Mucosa of descending colon (tissue), 3 donors: ENCODE measurements at regions not wholly inside any gene's neighbourhood (a gene's known extent, or its start where the extent isn't known, plus 50 kb on each side); places are given as distances from the start of the nearest gene placed in this dataset.
A peak's percentile ranks its signal among the peaks of the same experiment; 100 is the strongest.

Experiments used
- ATAC-seq: fragments of 200-7000 bp; cut with Tn5 transposase; one replicate; pipeline ENCODE4 v1.9.1; 2020; ENCODE audit warnings: mild to moderate bottlenecking, moderate library complexity
- DNase-seq, 3 donors: peaks; one replicate each; pipeline ENCODE4 v3.0.0-alpha.2; 2020
- H3K36me3 ChIP-seq: fragments of 200-600 bp; one replicate; pipeline ENCODE4 v1.8.0; 2021; ENCODE audit warnings: low read depth, mild to moderate bottlenecking
- H3K4me1 ChIP-seq: fragments of 200-600 bp; one replicate; pipeline ENCODE4 v1.8.0; 2021; ENCODE audit warnings: low read depth, mild to moderate bottlenecking
- H3K4me3 ChIP-seq: fragments of 200-600 bp; one replicate; pipeline ENCODE4 v1.8.0; 2021; ENCODE audit warnings: mild to moderate bottlenecking
- H3K9me3 ChIP-seq: fragments of 200-600 bp; one replicate; pipeline ENCODE4 v1.8.0; 2021; ENCODE audit warnings: mild to moderate bottlenecking
- intact Hi-C, 2 donors: fragments of 100-400 bp; cut with DNase I in 1 of 2; cut with micrococcal nuclease in 1 of 2; formaldehyde crosslinking; loops; one replicate each; pipeline versions ENCODE4 v1.11.0 to v1.11.1; 2022; cut with DNase I, micrococcal nuclease
- TF ChIP-seq, protein P1 (sequence below): fragments of 200-600 bp; IDR thresholded peaks from one replicate; pipeline ENCODE4 v1.8.0; 2022; ENCODE audit warnings: antibody characterized with exemption, mild to moderate bottlenecking
- donor health status: DM: no; HTN: no; CAD: no; lungs with moderate emphysema.
- donor health status: DM: no; HTN: no; CAD: no.
- donor health status: DM: no; HTN: yes; CAD: no.

- Histone ChIP-seq H3K4me1 (no peaks in the 10 kb centered on the region), H3K36me3 (no peaks in the 10 kb centered on the region), H3K4me3 (no peak overlapping the region), H3K9me3 (no peaks in the 10 kb centered on the region)
- DNase-seq (no peak), ATAC-seq (no peak)
- TF ChIP-seq, protein P1, sequence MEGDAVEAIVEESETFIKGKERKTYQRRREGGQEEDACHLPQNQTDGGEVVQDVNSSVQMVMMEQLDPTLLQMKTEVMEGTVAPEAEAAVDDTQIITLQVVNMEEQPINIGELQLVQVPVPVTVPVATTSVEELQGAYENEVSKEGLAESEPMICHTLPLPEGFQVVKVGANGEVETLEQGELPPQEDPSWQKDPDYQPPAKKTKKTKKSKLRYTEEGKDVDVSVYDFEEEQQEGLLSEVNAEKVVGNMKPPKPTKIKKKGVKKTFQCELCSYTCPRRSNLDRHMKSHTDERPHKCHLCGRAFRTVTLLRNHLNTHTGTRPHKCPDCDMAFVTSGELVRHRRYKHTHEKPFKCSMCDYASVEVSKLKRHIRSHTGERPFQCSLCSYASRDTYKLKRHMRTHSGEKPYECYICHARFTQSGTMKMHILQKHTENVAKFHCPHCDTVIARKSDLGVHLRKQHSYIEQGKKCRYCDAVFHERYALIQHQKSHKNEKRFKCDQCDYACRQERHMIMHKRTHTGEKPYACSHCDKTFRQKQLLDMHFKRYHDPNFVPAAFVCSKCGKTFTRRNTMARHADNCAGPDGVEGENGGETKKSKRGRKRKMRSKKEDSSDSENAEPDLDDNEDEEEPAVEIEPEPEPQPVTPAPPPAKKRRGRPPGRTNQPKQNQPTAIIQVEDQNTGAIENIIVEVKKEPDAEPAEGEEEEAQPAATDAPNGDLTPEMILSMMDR: no peak
- intact Hi-C loops: no loop called here
These were observed 267.4 kb upstream of the RAB6C start for GRCh38 chr2:129711816-129712675.

DNA sequence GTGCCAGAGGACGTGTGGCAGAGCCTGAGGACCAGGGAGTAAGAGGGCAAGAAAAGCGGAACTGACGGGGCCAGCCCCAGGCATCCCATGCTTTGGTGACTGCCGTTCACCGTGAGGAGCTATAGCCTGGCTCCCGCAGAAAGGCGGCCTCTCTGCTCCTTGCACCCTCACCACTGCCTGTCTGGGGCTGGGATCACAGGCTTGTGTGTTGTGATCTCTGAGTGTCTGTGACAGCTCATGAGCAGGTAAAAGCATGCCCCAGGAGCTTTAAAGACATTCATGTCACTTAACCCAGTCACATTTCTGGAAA, 266.8 kb upstream of the RAB6C start:
- no peaks in the 10 kb centered on the region for H3K36me3 ChIP-seq
- DNase-seq (no peak), ATAC-seq (no peak)
- TF ChIP-seq, protein P1: no peak
- H3K4me1 ChIP-seq: no peaks in the 10 kb centered on the region
- no peaks in the 10 kb centered on the region for H3K9me3 ChIP-seq
- intact Hi-C loops: no loop called here
- H3K4me3 ChIP-seq: no peak overlapping the region

- H3K4me1 ChIP-seq: no peaks in the 10 kb centered on the region
- DNase-seq (no peak), ATAC-seq (no peak)
- TF ChIP-seq, protein P1: no peak
- H3K36me3 ChIP-seq: no peaks in the 10 kb centered on the region
- H3K9me3 ChIP-seq: no peaks in the 10 kb centered on the region
- intact Hi-C loops: no loop called here
- H3K4me3 ChIP-seq: no peak overlapping the region
These were observed 266.1 kb upstream of the RAB6C start for GRCh38 chr2:129713337-129713736.

DNA sequence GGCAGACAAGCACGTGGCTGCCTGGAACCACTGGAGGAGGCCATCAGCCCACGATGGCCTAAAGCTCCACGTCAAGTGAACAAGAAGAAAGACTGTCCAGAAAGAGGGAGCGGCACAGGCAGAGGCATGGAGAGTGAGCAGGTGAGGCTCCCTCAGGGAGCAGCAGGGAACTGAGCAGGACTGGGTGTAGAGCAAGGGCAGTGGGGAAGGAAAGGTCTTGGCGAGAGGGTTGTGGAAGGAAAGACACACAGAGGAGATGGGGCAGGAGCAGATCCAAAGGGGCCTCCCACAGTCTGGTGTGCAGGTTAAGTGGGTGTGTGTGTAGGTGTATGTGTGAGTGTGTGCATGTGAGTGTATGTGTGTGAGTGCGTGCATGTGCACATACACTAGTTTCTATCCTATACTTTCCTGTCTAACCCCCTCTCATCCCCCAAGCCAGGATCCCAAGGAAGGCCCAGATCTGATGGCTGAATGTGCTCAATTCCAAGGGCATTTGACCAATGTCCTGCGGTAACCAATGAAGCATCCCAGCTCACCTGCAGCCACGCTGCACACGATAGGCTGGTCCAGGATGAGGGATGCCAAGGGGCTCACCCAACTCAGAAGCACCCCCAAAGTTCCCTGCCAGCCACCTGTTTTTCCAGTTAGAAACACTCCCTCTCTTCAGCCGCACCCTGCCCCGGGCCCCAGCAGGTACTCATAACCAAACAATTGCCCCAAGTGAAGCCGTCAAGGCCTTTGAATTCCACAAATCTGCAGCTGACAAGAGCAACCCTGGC, 262.5 kb upstream of the RAB6C start:
- TF ChIP-seq, protein P1: no peak
- DNase-seq: no peak
- no peaks in the 10 kb centered on the region for H3K9me3 ChIP-seq
- intact Hi-C loops: no loop called here
- H3K4me3 ChIP-seq: no peak overlapping the region
- H3K4me1 ChIP-seq: no peaks in the 10 kb centered on the region
- no peaks in the 10 kb centered on the region for H3K36me3 ChIP-seq
- ATAC-seq: peak; percentile 42

- ATAC-seq (peak; percentile 81), DNase-seq (peak in 1 of 3 donors; percentile 38)
These were observed 261.8 kb upstream of the RAB6C start for GRCh38 chr2:129717560-129718130.

More at GRCh38 chr2:129717560-129718130, 261.8 kb upstream of the RAB6C start:
- H3K36me3 ChIP-seq: no peaks in the 10 kb centered on the region
- intact Hi-C loops: no loop called here
- H3K4me3 ChIP-seq: no peak overlapping the region
- no peaks in the 10 kb centered on the region for H3K9me3 ChIP-seq
- TF ChIP-seq, protein P1: no peak
- H3K4me1 ChIP-seq: no peaks in the 10 kb centered on the region
